ENCODE measurements at regions not wholly inside any gene's neighbourhood (a gene's known extent, or its start where the extent isn't known, plus 50 kb on each side); places are given as distances from the start of the nearest gene placed in this dataset.

DNA sequence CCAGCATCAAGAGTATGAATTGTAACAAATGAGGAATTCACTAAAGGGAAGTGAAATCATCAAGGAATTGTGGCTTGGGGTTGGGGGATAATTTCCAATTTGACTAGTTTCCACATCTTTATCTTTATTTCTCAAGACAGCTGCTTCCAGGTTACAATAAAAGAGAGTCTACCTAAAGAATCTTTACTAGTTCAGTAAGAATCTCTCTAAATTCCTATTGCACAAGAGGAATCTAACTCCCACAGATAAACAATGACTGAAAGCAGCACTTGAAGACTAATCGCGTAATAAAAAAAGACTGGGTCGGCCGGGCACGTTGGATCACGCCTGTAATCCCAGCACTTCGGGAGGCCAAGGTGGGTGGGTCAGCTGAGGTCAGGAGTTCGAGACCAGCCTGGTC, 194.4 kb downstream of the KBTBD8 start:
- no peak overlapping the region for H3K27ac ChIP-seq
- H3K4me1 ChIP-seq: no peaks in the 10 kb centered on the region
- H3K27me3 ChIP-seq: no peaks in the 10 kb centered on the region
- no peak for TF ChIP-seq Cebpa-rat (IDR thresholded peaks at IDR 0.05)
- no peak overlapping the region for H3K4me3 ChIP-seq
- H3K9me3 ChIP-seq (replicated peaks in 1 of 11): peaks cover 0 to 4% (median 0%) of the 10 kb centered on the region in 11 experiments; a peak in 3 of 22 replicates
- H3K36me3 ChIP-seq: no peaks in the 10 kb centered on the region
- H4K20me1 ChIP-seq: no peaks in the 10 kb centered on the region
- H3K4me2 ChIP-seq: no peak overlapping the region
- no peak overlapping the region for H3K9ac ChIP-seq

DNA sequence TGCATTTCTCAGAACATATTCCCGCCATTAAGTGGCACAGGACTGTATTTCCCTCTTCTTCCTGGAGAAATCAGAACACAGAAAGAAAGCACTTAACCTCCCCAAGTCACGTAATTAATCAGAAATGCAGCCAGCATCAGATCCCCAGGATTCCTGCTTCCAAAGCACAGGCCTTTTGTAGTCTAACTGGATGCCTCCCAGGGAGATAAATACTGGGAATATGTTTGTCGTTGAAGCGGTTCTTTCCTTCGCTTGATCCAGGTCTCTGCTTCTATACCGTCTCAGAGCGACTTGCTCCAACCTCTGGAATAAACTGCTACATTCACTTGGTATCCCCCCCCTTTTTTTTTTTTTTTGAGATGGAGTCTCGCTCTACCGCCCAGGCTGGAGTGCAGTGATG, 198.6 kb downstream of the KBTBD8 start:
- no peak overlapping the region for H3K27ac ChIP-seq
- H3K9me3 ChIP-seq (replicated peaks in 1 of 11): no peaks in the 10 kb centered on the region
- no peak overlapping the region for H3K9ac ChIP-seq
- no peaks in the 10 kb centered on the region for H4K20me1 ChIP-seq
- no peak for TF ChIP-seq Cebpa-rat (IDR thresholded peaks at IDR 0.05)
- H3K4me1 ChIP-seq: no peaks in the 10 kb centered on the region
- no peaks in the 10 kb centered on the region for H3K36me3 ChIP-seq
- H3K4me2 ChIP-seq: no peak overlapping the region
- no peaks in the 10 kb centered on the region for H3K27me3 ChIP-seq
- no peak overlapping the region for H3K4me3 ChIP-seq

GRCh38 chr3:67198374-67198773, 200.3 kb downstream of the KBTBD8 start:
- peaks cover 0 to 5% (median 0%) of the 10 kb centered on the region in 11 experiments; a peak in 2 of 22 replicates for H3K9me3 ChIP-seq (replicated peaks in 1 of 11)
- H3K9ac ChIP-seq: no peak overlapping the region
- H3K36me3 ChIP-seq: no peaks in the 10 kb centered on the region
- no peaks in the 10 kb centered on the region for H3K27me3 ChIP-seq
- H3K4me2 ChIP-seq: no peak overlapping the region
- H3K27ac ChIP-seq: no peak overlapping the region
- H4K20me1 ChIP-seq: no peaks in the 10 kb centered on the region
- no peak overlapping the region for H3K4me3 ChIP-seq
- peaks cover 0 to 5% (median 0%) of the 10 kb centered on the region in 10 experiments; a peak in 1 of 20 replicates for H3K4me1 ChIP-seq
- TF ChIP-seq Cebpa-rat (IDR thresholded peaks at IDR 0.05): no peak

DNA sequence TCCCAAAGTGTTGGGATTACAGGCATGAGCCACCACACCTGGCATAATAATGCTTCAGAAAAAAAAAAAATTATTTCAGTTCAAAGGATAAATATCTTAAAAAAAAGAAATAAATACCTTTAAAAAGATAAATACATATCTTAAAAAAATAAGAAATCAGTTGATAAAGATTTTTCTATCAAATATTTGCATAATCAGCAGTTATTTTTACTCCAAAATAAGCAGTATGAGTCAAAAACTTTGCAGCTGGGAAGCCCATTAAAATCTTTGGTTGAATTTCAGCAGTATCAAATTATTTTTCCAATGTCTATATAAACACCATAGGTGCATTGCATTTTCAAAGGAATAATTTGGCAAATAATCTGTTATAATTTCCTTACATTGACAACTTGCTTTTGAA, 202.5 kb downstream of the KBTBD8 start:
- Histone ChIP-seq H3K4me3 (no peak overlapping the region), H3K27ac (no peak overlapping the region), H3K36me3 (no peaks in the 10 kb centered on the region), H3K4me1 (peaks cover 0 to 5% (median 0%) of the 10 kb centered on the region in 10 experiments; a peak in 1 of 20 replicates), H3K27me3 (no peaks in the 10 kb centered on the region), H3K4me2 (no peak overlapping the region), H4K20me1 (no peaks in the 10 kb centered on the region), H3K9me3 (replicated peaks in 1 of 11) (peaks cover 0 to 5% (median 0%) of the 10 kb centered on the region in 11 experiments; a peak in 2 of 22 replicates), H3K9ac (no peak overlapping the region)
- no peak for TF ChIP-seq Cebpa-rat (IDR thresholded peaks at IDR 0.05)

- Histone ChIP-seq H3K4me2 (no peak overlapping the region), H3K4me1 (peaks cover 0 to 5% (median 0%) of the 10 kb centered on the region in 10 experiments; a peak in 1 of 20 replicates), H3K9ac (no peak overlapping the region), H4K20me1 (no peaks in the 10 kb centered on the region), H3K27ac (no peak overlapping the region), H3K9me3 (replicated peaks in 1 of 11) (peaks cover 0 to 5% (median 0%) of the 10 kb centered on the region in 11 experiments; a peak in 2 of 22 replicates), H3K36me3 (no peaks in the 10 kb centered on the region), H3K27me3 (no peaks in the 10 kb centered on the region), H3K4me3 (no peak overlapping the region)
- TF ChIP-seq Cebpa-rat (IDR thresholded peaks at IDR 0.05): no peak
Measured at GRCh38 chr3:67201026-67201425, 202.9 kb downstream of the KBTBD8 start.

DNA sequence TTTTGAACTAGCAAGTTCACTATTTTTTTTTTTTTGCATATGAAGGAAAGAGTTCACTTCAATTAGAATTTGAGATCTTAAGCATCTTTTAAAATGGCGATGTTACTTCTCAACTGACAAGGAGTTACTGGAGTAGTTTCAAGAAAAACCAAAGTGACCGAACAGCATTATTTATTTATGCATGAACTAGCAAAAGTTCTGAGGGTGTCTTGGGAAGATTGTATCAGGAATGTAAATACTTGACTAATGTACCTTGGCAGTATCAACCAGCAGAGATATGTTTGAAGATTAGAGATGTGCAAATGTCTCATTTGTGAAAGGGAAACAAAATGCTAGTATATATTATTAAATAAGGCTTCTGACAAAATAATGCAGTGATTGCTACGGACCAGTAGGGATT, 203.9 kb downstream of the KBTBD8 start:
- H3K4me2 ChIP-seq: no peak overlapping the region
- H3K4me1 ChIP-seq: peaks cover 0 to 5% (median 0%) of the 10 kb centered on the region in 10 experiments; a peak in 1 of 20 replicates
- no peaks in the 10 kb centered on the region for H3K36me3 ChIP-seq
- H3K9ac ChIP-seq: no peak overlapping the region
- H3K9me3 ChIP-seq (replicated peaks in 1 of 11): peaks cover 0 to 5% (median 0%) of the 10 kb centered on the region in 11 experiments; a peak in 2 of 22 replicates
- no peaks in the 10 kb centered on the region for H4K20me1 ChIP-seq
- no peak overlapping the region for H3K27ac ChIP-seq
- no peaks in the 10 kb centered on the region for H3K27me3 ChIP-seq
- no peak for TF ChIP-seq Cebpa-rat (IDR thresholded peaks at IDR 0.05)
- H3K4me3 ChIP-seq: no peak overlapping the region

- H3K4me3 ChIP-seq: no peak overlapping the region
Measured at GRCh38 chr3:67204951-67205350, 206.8 kb downstream of the KBTBD8 start.

DNA sequence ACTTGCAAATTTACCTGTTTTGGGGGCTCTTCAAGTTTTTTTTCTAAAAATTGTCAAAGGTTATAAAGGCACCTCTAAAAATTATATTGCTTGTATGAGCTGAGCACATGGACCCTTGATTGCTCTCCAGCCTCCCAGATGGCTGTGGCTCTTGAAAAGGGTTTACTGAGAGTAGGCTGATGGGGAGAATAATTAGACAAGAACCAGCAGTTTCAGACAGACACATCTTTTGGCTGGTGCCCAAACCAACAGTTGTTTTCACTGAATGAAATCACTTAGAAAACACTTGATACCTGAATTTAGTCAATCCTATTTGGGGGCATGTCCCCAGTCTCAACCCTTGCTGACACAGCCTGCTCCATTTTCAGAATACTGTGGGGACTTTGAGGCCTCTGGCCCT, 217.6 kb downstream of the KBTBD8 start:
- Histone ChIP-seq H3K27me3 (no peaks in the 10 kb centered on the region), H3K4me1 (no peaks in the 10 kb centered on the region), H4K20me1 (no peaks in the 10 kb centered on the region), H3K4me3 (no peak overlapping the region), H3K4me2 (no peak overlapping the region), H3K27ac (no peak overlapping the region), H3K36me3 (no peaks in the 10 kb centered on the region), H3K9ac (no peak overlapping the region), H3K9me3 (replicated peaks in 1 of 11) (no peaks in the 10 kb centered on the region)
- no peak for TF ChIP-seq Cebpa-rat (IDR thresholded peaks at IDR 0.05)

More at GRCh38 chr3:67204951-67205350, 206.8 kb downstream of the KBTBD8 start:
- H3K27ac ChIP-seq: no peak overlapping the region
- peaks cover 0 to 5% (median 0%) of the 10 kb centered on the region in 10 experiments; a peak in 1 of 20 replicates for H3K4me1 ChIP-seq
- no peaks in the 10 kb centered on the region for H4K20me1 ChIP-seq
- H3K27me3 ChIP-seq: no peaks in the 10 kb centered on the region
- no peak overlapping the region for H3K9ac ChIP-seq
- TF ChIP-seq Cebpa-rat (IDR thresholded peaks at IDR 0.05): no peak
- H3K4me2 ChIP-seq: no peak overlapping the region
- H3K36me3 ChIP-seq: no peaks in the 10 kb centered on the region
- H3K9me3 ChIP-seq (replicated peaks in 1 of 11): peaks cover 0 to 5% (median 0%) of the 10 kb centered on the region in 11 experiments; a peak in 2 of 22 replicates

DNA sequence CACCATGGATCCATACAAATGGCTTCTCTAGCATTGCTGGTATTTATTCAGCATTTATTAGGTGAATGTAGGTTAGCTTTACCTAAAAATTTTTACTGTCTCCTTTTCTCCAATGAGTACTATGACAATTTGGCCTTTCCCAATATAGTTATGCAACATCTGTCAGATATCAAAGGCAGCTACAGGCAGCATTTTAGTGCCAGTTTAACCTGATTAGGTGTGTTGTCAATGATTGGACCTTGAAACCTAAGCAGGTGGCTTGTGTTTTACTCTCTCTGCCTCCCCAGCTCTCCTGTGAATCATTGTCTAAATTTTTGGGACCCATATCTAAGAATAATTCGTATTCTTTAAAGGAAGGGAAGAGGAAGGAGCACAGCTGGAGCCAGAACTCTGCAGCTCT, 228.9 kb downstream of the KBTBD8 start:
- no peaks in the 10 kb centered on the region for H3K27me3 ChIP-seq
- no peak overlapping the region for H3K27ac ChIP-seq
- H3K9ac ChIP-seq: no peak overlapping the region
- H3K4me3 ChIP-seq: no peak overlapping the region
- H4K20me1 ChIP-seq: no peaks in the 10 kb centered on the region
- no peak overlapping the region for H3K4me2 ChIP-seq
- H3K9me3 ChIP-seq (replicated peaks in 1 of 11): no peaks in the 10 kb centered on the region
- TF ChIP-seq Cebpa-rat (IDR thresholded peaks at IDR 0.05): no peak
- no peaks in the 10 kb centered on the region for H3K36me3 ChIP-seq
- H3K4me1 ChIP-seq: no peaks in the 10 kb centered on the region

GRCh38 chr3:67228136-67228535, 230.0 kb downstream of the KBTBD8 start:
- Histone ChIP-seq H3K9me3 (replicated peaks in 1 of 11) (no peaks in the 10 kb centered on the region), H3K36me3 (no peaks in the 10 kb centered on the region), H4K20me1 (no peaks in the 10 kb centered on the region), H3K27ac (no peak overlapping the region), H3K27me3 (no peaks in the 10 kb centered on the region), H3K4me2 (no peak overlapping the region), H3K4me1 (no peaks in the 10 kb centered on the region), H3K4me3 (no peak overlapping the region), H3K9ac (no peak overlapping the region)
- TF ChIP-seq Cebpa-rat (IDR thresholded peaks at IDR 0.05): no peak
